ENCODE measurements at regions not wholly inside any gene's neighbourhood (a gene's known extent, or its start where the extent isn't known, plus 50 kb on each side); places are given as distances from the start of the nearest gene placed in this dataset.
"Not testable (repeated sequence)": the region's sequence is repeated elsewhere in the genome, so short reads cannot be mapped to it uniquely, and the experiment has no call there.

DNA sequence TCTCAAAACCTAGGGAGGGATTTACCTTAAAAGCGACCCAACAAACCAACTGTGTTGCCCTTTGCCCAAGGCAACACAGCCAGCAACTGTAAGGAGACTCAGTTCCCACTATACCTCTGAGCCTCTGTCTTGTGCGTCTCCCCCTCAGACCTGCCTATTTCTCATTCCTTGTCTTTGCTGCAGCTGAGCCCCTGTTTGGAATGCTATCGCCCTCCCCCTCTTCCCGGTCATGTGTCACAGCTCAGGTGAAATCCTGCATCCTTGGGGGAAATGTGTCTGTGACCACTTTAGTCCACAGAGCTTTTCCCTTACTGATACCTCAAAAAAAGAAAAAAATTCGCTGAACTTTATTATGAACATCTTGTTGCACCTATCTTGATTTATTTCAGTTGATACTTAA is 52.0 kb upstream of the LRIG1 start:
- DNase-seq: no peak
- H3K4me3 Mint-ChIP-seq: no peak overlapping the region
- no peak for TF ChIP-seq CTCF (IDR thresholded peaks at IDR 0.05)
- ATAC-seq: no peak
- H3K36me3 Mint-ChIP-seq (ENCODE audit: low read depth): no peaks in the 10 kb centered on the region
- peaks cover 3% of the 10 kb centered on the region for H3K4me1 Mint-ChIP-seq (ENCODE audit: low read depth)
- peaks cover 4% of the 10 kb centered on the region for H3K27me3 Mint-ChIP-seq
- H3K27ac Mint-ChIP-seq: no peak overlapping the region
- POLR2A ChIA-PET: no interaction called here
- H3K9me3 Mint-ChIP-seq: no peaks in the 10 kb centered on the region
- intact Hi-C loops (cut with micrococcal nuclease): no loop called here
- CTCF ChIA-PET: no interaction called here

DNA sequence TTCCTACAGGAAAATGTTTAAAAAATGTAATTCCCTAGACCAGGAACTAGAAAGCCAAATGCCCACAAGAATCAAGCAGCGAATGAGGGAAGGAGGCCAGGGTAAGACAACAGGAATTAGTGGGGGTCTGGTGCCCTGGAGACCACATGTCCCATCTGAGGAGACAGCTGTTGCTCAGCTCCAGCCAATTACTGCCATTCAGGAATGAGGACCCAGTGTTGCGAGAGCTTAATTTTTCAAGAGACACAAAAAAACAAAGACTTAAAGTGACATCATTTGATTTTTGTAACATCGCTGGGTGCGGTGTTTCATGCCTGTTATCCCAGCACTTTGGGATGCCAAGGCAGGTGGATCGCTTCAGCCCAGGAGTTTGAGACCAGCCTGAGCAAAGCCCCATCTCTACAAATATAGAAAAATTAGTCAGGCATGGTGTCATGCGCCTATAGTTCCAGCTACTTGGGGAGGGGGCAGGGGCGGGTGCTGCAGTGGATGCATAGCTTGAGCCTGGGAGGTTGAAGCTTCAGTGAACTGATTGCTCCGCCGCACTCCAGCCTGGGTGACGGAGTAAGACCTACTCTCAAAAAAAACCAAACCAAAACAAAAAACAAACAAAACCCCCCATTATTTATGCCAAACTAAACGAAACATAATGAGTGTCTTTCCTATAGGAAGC is 52.8 kb upstream of the LRIG1 start:
- intact Hi-C loops (cut with micrococcal nuclease): no loop called here
- Mint-ChIP-seq H3K27ac (no peak overlapping the region), H3K4me3 (no peak overlapping the region), H3K4me1 (ENCODE audit: low read depth) (peaks cover 3% of the 10 kb centered on the region), H3K36me3 (ENCODE audit: low read depth) (no peaks in the 10 kb centered on the region), H3K9me3 (no peaks in the 10 kb centered on the region), H3K27me3 (peaks cover 4% of the 10 kb centered on the region)
- TF ChIP-seq CTCF (IDR thresholded peaks at IDR 0.05): no peak
- DNase-seq: no peak
- ATAC-seq: no peak
- POLR2A ChIA-PET: no interaction called here
- CTCF ChIA-PET: no interaction called here

GRCh38 chr3:66554178-66554577 is 53.4 kb upstream of the LRIG1 start:
- no peak overlapping the region for H3K27ac Mint-ChIP-seq
- no peak for ATAC-seq
- H3K4me3 Mint-ChIP-seq: no peak overlapping the region
- peaks cover 3% of the 10 kb centered on the region for H3K4me1 Mint-ChIP-seq (ENCODE audit: low read depth)
- no peak for DNase-seq
- H3K9me3 Mint-ChIP-seq: no peaks in the 10 kb centered on the region
- peaks cover 4% of the 10 kb centered on the region for H3K27me3 Mint-ChIP-seq
- intact Hi-C loops (cut with micrococcal nuclease): no loop called here
- no peaks in the 10 kb centered on the region for H3K36me3 Mint-ChIP-seq (ENCODE audit: low read depth)
- CTCF ChIA-PET: no interaction called here
- TF ChIP-seq CTCF (IDR thresholded peaks at IDR 0.05): no peak
- POLR2A ChIA-PET: no interaction called here

GRCh38 chr3:66555214-66555844 is 54.5 kb upstream of the LRIG1 start:
- Mint-ChIP-seq H3K9me3 (no peaks in the 10 kb centered on the region), H3K4me3 (no peak overlapping the region), H3K36me3 (ENCODE audit: low read depth) (no peaks in the 10 kb centered on the region), H3K27ac (no peak overlapping the region), H3K27me3 (peaks cover 4% of the 10 kb centered on the region), H3K4me1 (ENCODE audit: low read depth) (peaks cover 3% of the 10 kb centered on the region)
- POLR2A ChIA-PET: no interaction called here
- no peak for ATAC-seq
- DNase-seq: no peak
- CTCF ChIA-PET: no interaction called here
- intact Hi-C loops (cut with micrococcal nuclease): no loop called here
- TF ChIP-seq CTCF (IDR thresholded peaks at IDR 0.05): no peak

- POLR2A ChIA-PET: no interaction called here
- CTCF ChIA-PET: no interaction called here
- H3K36me3 Mint-ChIP-seq (ENCODE audit: low read depth): no peaks in the 10 kb centered on the region
Observed at GRCh38 chr3:66557170-66557569, 56.3 kb upstream of the LRIG1 start.

GRCh38 chr3:66559924-66560323 is 59.1 kb upstream of the LRIG1 start:
- H3K4me1 Mint-ChIP-seq (ENCODE audit: low read depth); ATAC-seq; H3K27me3 Mint-ChIP-seq; intact Hi-C loops (cut with micrococcal nuclease); H3K4me3 Mint-ChIP-seq; POLR2A ChIA-PET; H3K9me3 Mint-ChIP-seq; CTCF ChIA-PET; H3K36me3 Mint-ChIP-seq (ENCODE audit: low read depth); DNase-seq; H3K27ac Mint-ChIP-seq: not testable (repeated sequence)

More at GRCh38 chr3:66557170-66557569, 56.3 kb upstream of the LRIG1 start:
- H3K27ac Mint-ChIP-seq: no peak overlapping the region
- peaks cover 3% of the 10 kb centered on the region for H3K9me3 Mint-ChIP-seq
- no peak for ATAC-seq
- H3K4me3 Mint-ChIP-seq: no peak overlapping the region
- TF ChIP-seq CTCF (IDR thresholded peaks at IDR 0.05): no peak
- H3K4me1 Mint-ChIP-seq (ENCODE audit: low read depth): peaks cover 3% of the 10 kb centered on the region
- DNase-seq: no peak
- intact Hi-C loops (cut with micrococcal nuclease): no loop called here
- peaks cover 4% of the 10 kb centered on the region for H3K27me3 Mint-ChIP-seq

All from activated CD8-positive, alpha-beta T cell treated with anti-CD3 and anti-CD28 coated beads for 36 hours (primary cell).